SKM-1 (cell line): ENCODE measurements at regions not wholly inside any gene's neighbourhood (a gene's known extent, or its start where the extent isn't known, plus 50 kb on each side); places are given as distances from the start of the nearest gene placed in this dataset.
"Not testable (repeated sequence)": the region's sequence is repeated elsewhere in the genome, so short reads cannot be mapped to it uniquely, and the experiment has no call there.

ENCODE experiments used
- DNase-seq: peaks from one replicate; lab custom pipeline; 2025; ENCODE audit not compliant: unreplicated experiment; lab: John Stamatoyannopoulos, UW

DNA sequence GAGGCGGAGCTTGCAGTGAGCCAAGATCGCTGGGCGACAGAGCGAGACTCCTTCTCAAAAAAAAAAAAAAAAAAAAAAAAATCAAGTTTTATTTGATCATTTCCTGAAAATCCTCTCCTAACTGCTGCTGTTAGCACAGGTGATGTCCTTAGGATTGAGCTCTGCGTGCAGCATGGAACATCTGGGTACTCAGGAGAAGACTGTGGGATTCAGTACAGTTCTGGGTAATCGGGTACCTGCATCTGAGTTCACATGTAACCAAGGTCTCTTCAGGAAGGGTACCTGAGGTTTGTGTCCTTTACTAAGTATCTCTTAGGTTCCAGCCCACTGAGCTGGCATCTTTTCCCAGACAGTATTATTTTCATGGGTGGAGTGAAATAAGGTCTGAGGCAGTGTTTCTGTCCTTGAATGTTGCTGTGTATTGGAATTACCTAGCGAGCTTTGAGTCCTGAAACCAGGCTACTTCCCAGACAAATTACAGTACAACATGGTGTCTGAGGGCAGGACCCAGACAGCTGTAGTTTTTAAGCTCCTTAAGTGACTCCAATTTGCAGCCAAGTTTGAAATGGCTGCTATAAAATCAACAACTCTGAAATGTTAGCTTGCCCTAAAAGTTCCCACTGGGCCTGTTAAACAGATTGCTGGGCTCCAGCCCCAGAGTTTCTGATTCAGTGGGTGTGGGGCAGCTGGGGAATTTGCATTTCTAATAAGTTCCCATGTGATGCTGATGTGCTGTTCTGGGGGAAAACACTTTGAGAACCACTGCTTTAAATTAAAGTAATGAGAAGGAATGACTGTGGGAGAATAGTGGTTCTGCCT is 120.5 kb downstream of the PMAIP1 start:
- no peak for DNase-seq

DNA sequence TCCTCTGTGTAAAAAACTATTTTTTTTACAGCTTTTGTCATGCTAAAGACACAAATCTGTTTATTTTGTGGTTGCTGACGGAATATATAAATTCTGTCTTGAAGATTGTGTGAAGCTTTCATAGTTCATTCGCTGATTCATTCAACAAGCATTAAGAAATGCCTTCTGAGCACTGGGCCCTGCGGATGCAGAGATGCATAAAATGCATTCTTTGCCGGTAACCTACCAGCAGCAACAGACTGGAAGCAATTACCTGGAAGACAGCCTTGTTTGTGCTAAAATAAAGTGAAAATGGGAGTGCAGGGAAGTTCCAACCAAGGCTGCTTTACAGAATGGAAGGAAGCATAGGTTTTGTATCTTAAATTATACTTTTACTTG is 119.7 kb downstream of the PMAIP1 start:
- DNase-seq, result no peak

DNA sequence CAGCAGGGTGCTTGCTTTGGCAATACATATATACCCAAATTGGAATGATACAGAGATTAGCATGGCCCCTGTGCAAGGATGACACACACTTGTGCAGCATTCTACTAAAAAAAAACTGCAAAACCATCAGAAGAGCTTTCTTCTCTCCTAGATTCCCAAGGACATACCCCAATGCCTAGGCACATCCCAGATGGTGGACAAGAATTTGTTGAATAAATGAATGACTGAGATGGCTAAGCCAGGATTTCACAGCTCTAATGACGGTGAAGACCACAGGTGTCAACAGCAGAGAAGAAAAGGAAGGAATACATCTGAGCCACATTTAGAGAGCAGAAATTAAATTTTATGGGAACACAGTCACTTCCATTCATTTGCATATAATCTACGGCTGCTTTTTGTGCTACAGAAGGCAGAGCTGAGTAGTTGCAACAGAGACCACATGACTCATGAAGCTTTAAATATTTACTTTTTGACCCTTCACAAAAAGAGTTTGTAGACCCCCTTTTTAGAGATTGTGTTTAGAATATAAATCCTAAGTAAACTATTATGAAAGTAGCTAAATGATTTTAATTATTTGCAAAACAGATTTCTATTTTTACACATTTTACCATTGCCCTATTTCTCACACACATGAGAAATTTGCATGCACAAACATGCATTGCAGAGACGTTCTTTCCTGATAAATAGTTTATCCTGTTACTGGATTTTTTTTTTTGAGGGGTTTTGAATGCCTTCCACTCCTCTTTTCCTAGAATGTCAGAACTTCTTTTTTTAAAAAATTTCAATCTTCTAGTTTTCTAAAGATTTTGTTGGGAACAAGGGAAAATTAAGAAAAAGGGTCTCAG is 119.0 kb downstream of the PMAIP1 start:
- DNase-seq, result no peak

DNA sequence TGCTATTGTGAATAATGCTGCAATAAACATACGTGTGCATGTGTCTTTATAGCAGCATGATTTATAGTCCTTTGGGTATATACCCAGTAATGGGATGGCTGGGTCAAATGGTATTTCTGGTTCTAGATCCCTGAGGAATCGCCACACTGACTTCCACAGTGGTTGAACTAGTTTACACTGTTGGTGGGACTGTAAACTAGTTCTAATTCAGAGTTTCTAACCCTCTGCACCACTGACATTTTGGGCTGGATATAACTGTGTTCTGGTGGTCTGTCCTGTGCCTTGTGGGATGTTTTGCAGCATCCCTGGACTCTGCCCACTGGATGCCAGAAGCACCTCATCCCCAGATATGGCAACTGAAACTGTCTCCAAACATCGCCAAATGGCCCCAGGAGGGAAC is 118.3 kb downstream of the PMAIP1 start:
- not testable (repeated sequence) for DNase-seq

DNA sequence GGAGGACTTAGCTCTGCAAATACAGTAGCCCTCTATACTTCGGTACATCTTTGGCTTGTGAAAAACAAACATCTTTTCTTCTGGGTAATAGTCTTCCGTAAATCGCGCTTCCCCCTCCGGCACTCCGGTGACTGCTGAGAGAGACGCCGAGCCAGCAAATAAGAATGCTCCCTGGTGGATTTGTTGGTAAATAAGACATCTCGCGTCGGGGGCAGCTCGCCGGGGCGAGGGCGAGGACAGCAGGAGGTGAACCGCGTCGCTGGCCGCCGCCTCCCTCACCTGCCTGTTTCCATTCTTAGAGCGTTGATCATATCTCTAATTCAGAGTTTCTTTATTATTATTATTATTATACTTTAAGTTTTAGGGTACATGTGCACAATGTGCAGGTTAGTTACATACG is 117.6 kb downstream of the PMAIP1 start:
- no peak for DNase-seq

DNA sequence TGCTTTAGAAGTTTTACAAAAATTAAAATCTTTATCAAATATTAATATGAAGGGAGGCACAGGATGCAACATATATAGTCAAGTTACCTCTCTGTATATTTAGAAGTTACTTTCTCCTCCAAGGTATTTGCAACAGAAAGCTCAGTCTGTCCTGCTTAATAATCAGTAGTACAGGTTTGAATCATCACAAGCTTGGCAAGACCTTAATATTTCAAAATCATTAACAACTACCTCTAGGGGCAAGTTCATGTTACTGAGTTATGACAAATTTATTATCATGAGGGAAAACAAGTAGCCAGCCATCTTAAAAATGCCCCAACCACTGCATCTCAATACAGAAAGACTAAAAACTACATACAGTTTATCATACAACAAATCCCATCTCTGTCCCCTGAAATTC is 116.0 kb downstream of the PMAIP1 start:
- DNase-seq, result not testable (repeated sequence)

DNA sequence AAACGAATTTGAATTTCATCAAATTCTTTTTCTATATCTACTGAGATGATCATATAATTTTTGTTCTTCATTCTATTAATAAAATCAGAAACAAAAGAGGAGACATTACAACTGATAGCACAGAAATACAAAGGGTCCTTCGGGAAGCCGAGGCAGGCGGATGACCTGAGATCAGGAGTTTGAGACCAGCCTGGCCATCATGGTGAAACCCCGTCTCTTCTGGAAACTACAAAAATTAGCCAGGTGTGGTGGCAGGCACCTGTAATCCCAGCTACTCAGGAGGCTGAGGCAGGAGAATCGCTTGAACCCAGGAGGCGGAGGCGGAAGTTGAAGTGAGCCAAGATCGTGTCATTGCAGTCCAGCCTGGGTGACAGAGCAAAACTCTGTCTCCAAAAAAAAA is 113.4 kb downstream of the PMAIP1 start:
- not testable (repeated sequence) for DNase-seq

DNA sequence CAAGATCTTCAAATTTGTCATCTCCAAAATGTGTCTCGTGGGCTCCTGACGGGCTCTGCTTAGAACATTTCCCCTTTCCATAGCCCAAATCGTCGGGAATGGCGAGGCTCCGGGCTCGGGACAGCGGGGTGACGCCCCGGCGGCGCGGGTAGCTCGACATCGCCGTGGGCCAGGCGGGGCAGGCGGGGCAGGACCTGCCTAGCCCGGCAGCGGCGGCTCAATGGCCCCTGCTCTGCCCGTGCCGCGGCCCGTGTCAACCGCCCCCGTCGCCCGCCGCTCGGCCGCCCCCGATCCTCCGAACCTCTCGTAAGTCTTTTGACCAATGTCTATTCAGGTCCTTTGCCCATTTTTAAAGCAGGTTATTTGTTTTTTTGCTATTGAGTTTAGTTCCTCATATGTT is 111.2 kb downstream of the PMAIP1 start:
- no peak for DNase-seq

DNA sequence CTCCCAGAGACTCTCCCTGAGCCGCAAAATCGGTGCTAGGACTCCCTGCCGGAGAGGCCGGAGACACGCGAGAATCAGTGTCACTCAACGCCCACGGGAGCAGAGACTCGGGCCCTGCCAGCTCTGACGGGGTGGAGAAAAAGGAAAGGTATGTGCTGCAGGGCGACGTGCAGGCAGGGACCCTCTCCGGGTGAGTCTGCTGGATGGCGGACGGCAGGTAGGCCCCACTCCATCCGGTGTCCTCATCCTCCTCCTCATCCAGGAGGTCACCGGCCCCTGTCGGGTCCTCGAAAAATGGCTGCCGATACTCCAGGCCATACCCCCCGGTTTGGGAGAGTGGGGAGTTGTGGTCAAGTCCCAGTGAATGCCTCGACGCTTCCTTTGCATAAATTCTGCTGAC is 110.7 kb downstream of the PMAIP1 start:
- DNase-seq, result no peak

DNA sequence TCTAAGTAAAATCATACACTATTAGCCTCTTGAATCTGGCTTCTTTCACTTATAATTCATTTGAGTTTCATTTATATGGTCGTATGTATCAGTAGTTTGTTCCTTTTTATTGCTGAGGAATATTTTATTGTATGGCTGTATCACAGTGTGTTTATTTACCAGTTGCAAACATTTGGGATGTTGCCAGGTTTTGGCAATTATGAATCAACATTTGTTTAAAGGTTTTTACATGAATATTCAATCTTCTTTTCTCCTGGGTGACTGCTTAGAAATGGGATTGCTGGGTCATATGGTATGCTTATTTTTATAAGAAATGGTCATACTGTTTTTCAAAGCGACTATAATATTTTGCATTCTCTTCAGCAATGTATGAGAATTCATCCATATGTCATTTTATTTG is 107.9 kb downstream of the PMAIP1 start:
- DNase-seq, result no peak

DNA sequence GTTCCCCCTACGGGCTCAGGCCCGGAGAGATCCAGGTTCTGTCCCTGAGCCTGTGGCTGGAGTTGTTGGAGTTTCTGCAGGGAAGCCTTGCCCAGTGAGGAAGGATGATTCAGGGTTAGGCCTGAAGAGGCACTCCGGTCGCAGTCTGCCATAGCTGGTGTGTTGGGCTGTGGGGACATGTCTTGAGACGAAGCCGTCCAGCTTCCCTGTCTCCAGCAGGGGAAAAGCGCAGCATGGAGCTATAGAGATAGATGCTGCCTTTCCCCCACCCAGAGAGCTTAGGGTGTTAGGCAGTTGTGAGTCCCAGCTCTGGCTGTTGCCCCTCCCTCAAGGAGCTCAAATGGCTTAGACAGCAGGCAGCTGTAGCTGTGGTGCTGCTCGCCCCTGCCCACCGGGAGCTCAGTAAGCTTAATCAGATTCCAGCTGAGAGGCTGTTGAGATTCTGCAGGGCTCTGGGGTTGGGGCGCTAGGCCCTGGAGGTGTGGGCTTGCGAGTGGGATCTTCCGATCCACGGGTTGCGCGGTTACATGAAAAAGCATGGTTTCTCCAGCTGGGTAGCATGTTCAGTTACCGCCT is 103.9 kb downstream of the PMAIP1 start:
- no peak for DNase-seq

DNA sequence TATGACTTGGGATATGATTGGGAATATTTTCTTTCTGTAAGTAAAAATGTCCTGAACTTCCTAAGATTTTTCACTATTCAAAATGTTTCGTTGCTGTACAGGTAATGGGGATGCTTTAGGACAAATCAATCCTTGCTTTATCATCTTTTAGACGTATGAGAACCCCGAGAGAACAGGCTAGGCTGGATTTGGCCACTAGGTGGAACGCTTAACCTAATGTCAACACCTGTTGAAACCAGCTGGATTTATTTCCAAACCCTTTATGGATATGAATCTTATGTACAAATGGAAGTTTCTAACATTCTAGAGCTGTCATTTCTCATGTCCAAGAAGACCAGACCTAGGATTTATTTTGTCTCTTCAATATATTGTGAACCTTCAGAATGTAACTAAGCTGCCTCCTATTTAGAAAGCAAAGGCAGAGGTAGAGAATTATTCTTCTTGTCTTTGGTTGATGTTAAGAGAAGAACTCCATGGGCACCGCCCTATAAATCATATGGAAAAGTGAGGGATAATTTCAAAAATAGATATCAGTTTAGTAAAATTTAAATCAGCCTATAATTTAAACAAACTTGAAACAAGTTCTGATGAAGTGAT is 96.7 kb downstream of the PMAIP1 start:
- DNase-seq, result peak; percentile 11

DNA sequence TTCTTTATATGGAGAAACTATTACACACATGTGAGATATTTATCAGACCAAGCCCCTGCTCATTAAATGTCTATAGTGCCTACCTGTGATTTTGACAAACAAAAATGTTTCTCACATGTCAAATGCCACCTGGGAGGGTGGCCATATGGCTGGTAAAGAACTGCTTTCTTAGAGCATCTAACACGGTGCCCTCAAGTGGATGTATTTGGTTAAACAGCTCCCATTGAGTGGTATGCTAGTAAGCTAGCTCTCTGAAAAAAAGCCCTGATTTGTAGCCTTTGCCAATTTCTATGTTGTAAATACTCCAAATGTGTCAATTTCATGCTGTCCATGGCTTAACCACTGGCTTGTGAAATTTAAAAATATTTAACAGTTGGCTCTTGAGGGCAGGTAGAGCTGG is 94.6 kb downstream of the PMAIP1 start:
- DNase-seq, result no peak

DNA sequence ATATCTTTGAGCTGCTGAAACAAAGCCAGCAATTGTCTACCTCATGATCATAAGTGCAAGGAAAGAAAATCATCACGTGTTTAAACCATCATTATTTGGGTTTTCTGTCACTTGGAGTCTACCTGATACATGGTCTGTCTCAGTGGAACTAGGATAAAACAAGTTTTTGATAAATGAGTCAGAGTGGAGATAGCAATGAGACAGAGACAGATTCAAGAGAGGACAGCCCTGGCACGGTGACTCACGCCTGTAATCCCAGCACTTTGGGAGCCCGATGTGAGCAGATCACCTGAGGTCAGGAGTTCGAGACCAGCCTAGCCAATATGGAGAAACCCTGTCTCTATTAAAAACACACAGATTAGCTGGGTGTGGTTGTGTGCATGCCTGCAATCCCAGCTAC is 93.8 kb downstream of the PMAIP1 start:
- DNase-seq, result no peak

DNA sequence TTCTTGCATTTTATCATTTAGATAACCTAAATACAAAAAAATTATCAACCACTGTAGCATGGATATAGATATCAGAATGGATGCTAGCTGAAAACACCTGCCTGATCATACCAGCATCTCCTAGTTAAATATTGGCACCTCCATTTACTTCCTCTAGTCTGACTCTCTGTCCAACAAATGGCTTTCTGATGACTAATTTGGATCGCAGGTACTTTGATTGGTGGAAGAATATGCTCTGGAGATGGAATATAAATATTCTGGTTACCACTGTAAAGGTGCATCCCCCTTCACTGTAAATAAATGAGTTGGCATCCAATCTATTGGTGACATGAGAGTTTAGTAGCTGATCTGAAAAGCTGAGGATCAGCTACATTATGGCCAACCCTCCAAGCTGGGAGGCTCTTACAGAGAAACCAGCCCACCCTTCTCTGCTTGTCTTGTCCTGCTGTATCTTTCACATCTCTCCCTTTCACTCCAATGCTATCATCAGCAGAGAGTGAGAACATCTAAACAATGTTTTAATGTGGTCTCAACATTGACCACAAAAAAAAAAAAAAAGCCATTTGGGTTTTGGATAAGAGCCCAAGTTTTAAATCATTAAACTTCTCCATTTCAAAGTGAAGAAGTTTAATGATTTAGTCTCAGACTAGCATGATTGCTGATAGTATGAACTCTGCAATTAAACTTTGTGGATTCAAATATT is 90.5 kb downstream of the PMAIP1 start:
- DNase-seq, result no peak

DNA sequence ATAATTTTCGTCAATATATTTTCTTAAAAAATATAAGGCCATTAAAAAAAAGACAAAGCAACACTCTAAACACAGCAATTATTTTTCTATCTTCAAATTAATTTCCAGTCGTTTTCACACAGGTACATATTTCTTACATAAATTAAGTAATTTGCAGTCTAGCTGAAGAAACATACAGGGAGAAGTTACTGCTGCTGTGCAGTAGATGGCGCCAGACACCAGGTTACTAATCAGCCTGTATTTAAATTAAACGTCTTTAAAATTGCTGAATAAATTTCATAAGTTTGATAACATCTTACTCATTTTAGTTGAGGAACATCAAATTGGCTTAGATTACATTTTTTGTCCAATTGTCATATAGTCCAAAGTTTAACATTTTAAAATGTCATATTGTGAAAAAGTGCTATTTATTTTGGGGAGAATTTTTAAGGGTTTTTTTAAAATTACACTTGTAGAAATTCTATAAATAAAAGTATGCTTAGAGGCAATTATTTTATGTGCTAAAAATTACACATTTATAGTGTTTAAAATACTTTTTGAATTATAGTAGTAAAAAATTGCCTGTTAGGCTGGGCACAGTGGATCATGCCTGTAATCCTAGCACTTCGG is 88.4 kb downstream of the PMAIP1 start:
- peak; percentile 14 for DNase-seq

DNA sequence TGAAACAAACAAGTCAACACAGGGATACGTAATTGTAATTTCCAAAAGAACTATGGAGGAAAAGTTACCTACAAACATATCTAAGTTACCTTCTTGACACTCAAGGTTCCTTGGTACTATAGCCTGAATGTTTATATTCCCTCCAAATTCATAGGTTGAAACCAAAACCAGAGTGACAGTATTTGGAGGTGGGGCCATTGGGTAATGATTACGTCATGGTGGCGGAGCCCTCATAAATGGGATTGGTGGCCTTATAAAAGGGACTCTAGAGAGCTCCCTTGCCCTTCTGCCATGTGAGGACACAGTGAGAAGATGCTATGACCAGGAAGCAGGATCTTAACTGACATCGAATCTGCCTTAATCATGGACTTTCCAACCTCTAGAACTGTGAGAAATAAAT is 87.3 kb downstream of the PMAIP1 start:
- no peak for DNase-seq

DNA sequence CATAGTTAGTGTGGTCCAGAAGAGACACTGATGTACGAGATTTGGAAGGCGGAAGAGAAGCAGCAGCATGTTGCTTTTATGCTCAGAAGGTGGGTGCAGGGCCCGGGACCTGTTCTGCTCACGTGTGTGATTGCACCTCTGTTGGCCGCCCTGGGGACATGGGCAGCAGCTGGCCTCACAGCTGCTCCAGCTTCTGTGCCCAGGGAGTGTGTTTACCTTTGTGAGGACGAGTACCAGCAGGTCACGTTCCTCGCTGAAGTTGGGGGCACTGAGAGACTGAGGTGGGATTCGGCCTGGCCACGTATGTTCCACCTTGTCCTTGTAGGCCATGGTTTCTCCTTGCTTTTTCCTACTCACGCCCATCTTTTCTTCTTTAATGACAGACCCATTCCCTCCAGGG is 86.3 kb downstream of the PMAIP1 start:
- no peak for DNase-seq

DNA sequence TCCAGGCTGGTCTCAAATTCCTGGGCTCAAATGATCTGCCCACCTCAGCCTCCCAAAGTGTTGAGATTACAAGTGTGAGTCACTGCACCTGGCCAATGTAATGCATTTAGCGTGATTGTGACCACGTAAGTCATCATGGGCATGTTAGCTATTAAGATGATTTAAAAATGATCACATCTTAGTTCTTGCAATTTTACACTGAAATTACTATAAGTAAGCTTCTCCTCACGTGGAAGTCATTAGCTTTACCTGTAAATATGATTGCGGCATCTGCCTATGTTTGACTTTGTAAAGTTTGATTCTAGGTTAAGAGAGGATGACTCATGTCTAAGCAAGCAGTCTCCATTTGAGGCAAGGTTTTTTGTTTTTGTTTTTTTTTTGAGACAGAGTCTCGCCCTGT is 85.5 kb downstream of the PMAIP1 start:
- no peak for DNase-seq

DNA sequence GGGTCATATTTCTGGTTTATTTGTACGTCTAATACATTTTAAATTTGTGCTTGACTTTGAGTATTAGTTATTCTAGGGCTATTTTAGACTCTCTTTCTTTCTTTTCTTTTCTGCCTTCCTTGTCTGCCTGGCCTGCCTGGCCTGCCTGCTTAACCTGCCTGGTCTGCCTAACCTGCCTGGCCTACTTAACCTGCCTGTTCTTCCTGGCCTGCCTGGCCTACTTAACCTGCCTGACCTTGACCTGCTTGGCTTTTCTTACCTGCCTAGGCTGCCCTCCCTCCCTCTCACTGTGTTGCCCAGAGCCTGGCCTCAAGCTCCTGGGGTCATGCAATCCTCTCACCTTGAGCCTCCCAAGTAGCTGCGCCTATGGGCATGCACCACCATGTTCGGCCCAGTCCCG is 83.7 kb downstream of the PMAIP1 start:
- no peak for DNase-seq

DNA sequence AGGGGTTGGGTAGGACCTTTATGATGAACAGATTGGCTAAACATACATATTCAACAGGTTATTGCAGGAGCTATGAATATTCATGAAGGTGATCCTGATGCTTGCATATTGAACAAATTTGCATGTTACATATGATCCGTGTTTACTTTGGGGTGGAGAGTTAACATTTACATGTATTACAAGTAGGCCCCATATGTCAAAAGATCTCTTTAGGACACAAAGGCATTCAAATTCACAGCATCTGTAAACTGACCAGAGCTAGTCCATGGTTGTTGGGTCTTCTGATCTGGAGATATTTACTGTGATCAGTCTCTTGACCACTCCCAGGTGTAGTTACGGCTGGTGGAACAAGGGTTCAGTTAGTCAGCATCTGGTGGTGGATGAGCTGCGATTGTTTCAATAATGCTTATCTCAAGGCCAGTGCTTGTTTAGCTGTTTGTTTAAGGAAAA is 80.4 kb downstream of the PMAIP1 start:
- no peak for DNase-seq
